ENCODE measurements at regions not wholly inside any gene's neighbourhood (a gene's known extent, or its start where the extent isn't known, plus 50 kb on each side); places are given as distances from the start of the nearest gene placed in this dataset.

DNA sequence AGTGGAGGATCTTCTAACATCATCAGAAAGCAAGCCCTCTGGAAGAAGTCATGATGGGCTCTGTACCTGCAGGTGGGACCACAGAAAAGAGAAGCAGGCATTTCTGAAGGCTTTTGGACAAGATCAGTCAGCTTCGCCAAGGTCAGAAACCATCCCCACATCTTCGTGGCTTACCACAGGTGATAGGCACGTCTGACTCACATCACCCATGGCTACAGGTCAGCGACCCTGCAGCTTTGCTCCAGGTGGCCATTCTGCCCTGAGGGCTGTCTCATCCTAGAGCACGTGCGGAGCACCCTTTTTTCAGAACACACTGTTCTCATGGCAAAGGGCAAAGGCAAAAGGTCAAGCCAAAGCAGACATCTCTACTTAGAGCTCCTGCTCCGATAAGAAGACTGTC lies 518.9 kb upstream of the ADARB2 start:
- peaks cover 8 to 13% of the 10 kb centered on the region in 2 experiments for H3K9me3 Mint-ChIP-seq
- peaks cover 0 to 7% (median 2%) of the 10 kb centered on the region in 3 experiments; a peak in 2 of 7 replicates for H3K36me3 Mint-ChIP-seq (ENCODE audit: insufficient read depth in 1 of 3, low read depth in 3 of 3)
- H3K4me1 ChIP-seq (ENCODE audit: insufficient read depth, low read length): no peaks in the 10 kb centered on the region; the same call in 1 of the 2 replicates
- no peak overlapping the region for H3K56ac ChIP-seq (ENCODE audit: insufficient read length, low read depth, low read length)
- H2AK5ac ChIP-seq (ENCODE audit: insufficient read length, low read length): no peak overlapping the region
- H4K91ac ChIP-seq (ENCODE audit: insufficient read length, low read depth, low read length): no peak overlapping the region
- H2BK20ac ChIP-seq (ENCODE audit: low read depth, low read length, poor library complexity, severe bottlenecking): no peak overlapping the region
- H3K79me1 ChIP-seq (ENCODE audit: insufficient read depth, low read depth, low read length, poor library complexity, severe bottlenecking): no peaks in the 10 kb centered on the region
- no peaks in the 10 kb centered on the region for H3K27me3 Mint-ChIP-seq (ENCODE audit: low read depth)
- no peak for DNase-seq
- H2BK12ac ChIP-seq (ENCODE audit: insufficient read length, low read depth, low read length): no peak overlapping the region
- no peaks in the 10 kb centered on the region for H3K23me2 ChIP-seq (ENCODE audit: insufficient read length, low read depth, low read length, poor library complexity, severe bottlenecking)
- H3K4ac ChIP-seq (ENCODE audit: low read depth, low read length): no peak overlapping the region
- H4K20me1 ChIP-seq (ENCODE audit: control insufficient read depth, insufficient read depth, insufficient read length): no peaks in the 10 kb centered on the region
- H3K9ac ChIP-seq (ENCODE audit: extremely low read depth, insufficient read length, low read length): no peak overlapping the region
- H3T11ph ChIP-seq (ENCODE audit: low read length): no peak overlapping the region
- TF ChIP-seq, protein P1, sequence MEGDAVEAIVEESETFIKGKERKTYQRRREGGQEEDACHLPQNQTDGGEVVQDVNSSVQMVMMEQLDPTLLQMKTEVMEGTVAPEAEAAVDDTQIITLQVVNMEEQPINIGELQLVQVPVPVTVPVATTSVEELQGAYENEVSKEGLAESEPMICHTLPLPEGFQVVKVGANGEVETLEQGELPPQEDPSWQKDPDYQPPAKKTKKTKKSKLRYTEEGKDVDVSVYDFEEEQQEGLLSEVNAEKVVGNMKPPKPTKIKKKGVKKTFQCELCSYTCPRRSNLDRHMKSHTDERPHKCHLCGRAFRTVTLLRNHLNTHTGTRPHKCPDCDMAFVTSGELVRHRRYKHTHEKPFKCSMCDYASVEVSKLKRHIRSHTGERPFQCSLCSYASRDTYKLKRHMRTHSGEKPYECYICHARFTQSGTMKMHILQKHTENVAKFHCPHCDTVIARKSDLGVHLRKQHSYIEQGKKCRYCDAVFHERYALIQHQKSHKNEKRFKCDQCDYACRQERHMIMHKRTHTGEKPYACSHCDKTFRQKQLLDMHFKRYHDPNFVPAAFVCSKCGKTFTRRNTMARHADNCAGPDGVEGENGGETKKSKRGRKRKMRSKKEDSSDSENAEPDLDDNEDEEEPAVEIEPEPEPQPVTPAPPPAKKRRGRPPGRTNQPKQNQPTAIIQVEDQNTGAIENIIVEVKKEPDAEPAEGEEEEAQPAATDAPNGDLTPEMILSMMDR (conservative IDR thresholded peaks at IDR 0.05): no peak
- no peak overlapping the region for H3K4me2 ChIP-seq (ENCODE audit: insufficient read depth, insufficient read length, low read length)
- WGBS (ENCODE audit: extremely low coverage, insufficient read length, low lambda C conversion rate): no CpG with 5 or more reads among the region's 7 CpGs
- H3K27ac ChIP-seq (ENCODE audit: insufficient read length, low read depth, low read length): no peak overlapping the region
- H3K14ac ChIP-seq (ENCODE audit: insufficient read depth, low read length): no peak overlapping the region
- no peak overlapping the region for H2AFZ ChIP-seq (ENCODE audit: low read length)
- no peak overlapping the region for H3K27ac Mint-ChIP-seq
- no peak overlapping the region for H4K5ac ChIP-seq (ENCODE audit: insufficient read length, low read depth, low read length)
- H2BK5ac ChIP-seq (ENCODE audit: insufficient read length, low read length): no peak overlapping the region
- no peak overlapping the region for H4K8ac ChIP-seq (replicated peaks; ENCODE audit: insufficient read length, low read depth, low read length)
- H3K18ac ChIP-seq (ENCODE audit: insufficient read length, low read depth, low read length): no peak overlapping the region
- no peak overlapping the region for H3K4me3 Mint-ChIP-seq
- no peaks in the 10 kb centered on the region for H3K27me3 ChIP-seq (ENCODE audit: insufficient read depth, low read length)
- no peak overlapping the region for H3K23ac ChIP-seq (ENCODE audit: insufficient read length, low read depth, low read length)
- H3K4me1 Mint-ChIP-seq: 0 out of 4 replicates have a peak, but pooled peaks cover 0 to 2% of the 10 kb centered on the region in 2 experiments
- no peaks in the 10 kb centered on the region for H3K79me2 ChIP-seq (ENCODE audit: insufficient read depth, low read length)
- H2BK120ac ChIP-seq (ENCODE audit: low read depth, low read length, poor library complexity, severe bottlenecking): no peak overlapping the region
- H3K9me3 ChIP-seq (ENCODE audit: control insufficient read depth, low read depth, low read length): no peaks in the 10 kb centered on the region
- no peak overlapping the region for H2BK15ac ChIP-seq (ENCODE audit: low read depth, low read length)
